Caco-2 (cell line): ENCODE measurements at regions not wholly inside any gene's neighbourhood (a gene's known extent, or its start where the extent isn't known, plus 50 kb on each side); places are given as distances from the start of the nearest gene placed in this dataset.

ENCODE experiments used
- BruUV-seq: library from RNA; stranded (reverse); fragments of 400-500 nt; replicated peaks from 2 replicates; lab custom pipeline; 2021; lab: Mats Ljungman, UMichigan
- CTCF ChIA-PET: fragments of 300-600 bp; sonication (Branson Sonifier 250); formaldehyde crosslinking; loops from one replicate; lab custom pipeline; 2022; ENCODE audit warnings: antibody characterized with exemption; lab: Charles Lee
- POLR2A ChIA-PET: fragments of 300-600 bp; sonication (Branson Sonifier 250); formaldehyde crosslinking; loops from one replicate; lab custom pipeline; 2022; ENCODE audit warnings: antibody characterized with exemption; lab: Charles Lee
- DNase-seq, 2 experiments: peaks; one replicate each; pipeline versions ENCODE4 v3.0.0 to v3.0.0-alpha.2; 2020 to 2022
- H3K27me3 ChIP-seq: replicated peaks from 2 replicates; pipeline ENCODE4 v1.6.0; 2011; ENCODE audit warnings: low read length; ENCODE audit not compliant: control insufficient read depth, insufficient read depth
- H3K36me3 ChIP-seq: 2 replicates; pipeline ENCODE4 v1.5.1; 2011; ENCODE audit warnings: low read length; ENCODE audit not compliant: control insufficient read depth, insufficient read depth
- H3K4me1 ChIP-seq: fragments of 250-450 bp; sonication (Bioruptor Pico); 2 replicates; pipeline ENCODE4 v1.5.1; 2020; ENCODE audit warnings: mild to moderate bottlenecking
- H3K4me3 ChIP-seq: 2 replicates; pipeline ENCODE4 v1.5.1; 2011; ENCODE audit warnings: low read depth, mild to moderate bottlenecking, control low read depth, low read length
- H3K9me3 ChIP-seq: fragments of 250-450 bp; sonication (Bioruptor Pico); 2 replicates; pipeline ENCODE4 v1.5.1; 2020; ENCODE audit warnings: mild to moderate bottlenecking, moderate library complexity
- H3K27ac Mint-ChIP-seq: one replicate; pipeline ENCODE4 v1.8.0; 2022; ENCODE audit warnings: mixed read lengths; ENCODE audit not compliant: unreplicated experiment
- H3K27me3 Mint-ChIP-seq: one replicate; pipeline ENCODE4 v1.8.0; 2022; ENCODE audit warnings: mixed read lengths; ENCODE audit not compliant: insufficient read depth, unreplicated experiment
- H3K36me3 Mint-ChIP-seq: one replicate; pipeline ENCODE4 v1.8.0; 2022; ENCODE audit warnings: mild to moderate bottlenecking, mixed read lengths; ENCODE audit not compliant: insufficient read depth, unreplicated experiment
- H3K4me1 Mint-ChIP-seq: one replicate; pipeline ENCODE4 v1.8.0; 2022; ENCODE audit warnings: low read depth, mixed read lengths; ENCODE audit not compliant: unreplicated experiment
- H3K4me3 Mint-ChIP-seq: one replicate; pipeline ENCODE4 v1.8.0; 2022; ENCODE audit warnings: mild to moderate bottlenecking, moderate library complexity, mixed read lengths; ENCODE audit not compliant: unreplicated experiment
- H3K9me3 Mint-ChIP-seq: one replicate; pipeline ENCODE4 v1.8.0; 2022; ENCODE audit warnings: mixed read lengths; ENCODE audit not compliant: unreplicated experiment
- CTCF ChIP-seq, 2 experiments: fragments of 200-600 bp in 1 of 2; IDR thresholded peaks; 1 replicate in 1 of 2; 2 replicates in 1 of 2; pipeline versions ENCODE4 v1.5.1 to v1.8.0; 2011 to 2022; ENCODE audit warnings: antibody characterized with exemption in 1 of 2, control low read depth in 1 of 2, inconsistent platforms in 1 of 2, low read depth in 1 of 2, low read length in 1 of 2, mild to moderate bottlenecking in 1 of 2, moderate library complexity in 1 of 2; ENCODE audit not compliant: insufficient read depth in 1 of 2, severe bottlenecking in 1 of 2, unreplicated experiment in 1 of 2
- intact Hi-C: fragments of 100-400 bp; cut with micrococcal nuclease; formaldehyde crosslinking; loops from one replicate; pipeline ENCODE4 v1.10.0; 2022; ENCODE audit not compliant: unreplicated experiment

DNA sequence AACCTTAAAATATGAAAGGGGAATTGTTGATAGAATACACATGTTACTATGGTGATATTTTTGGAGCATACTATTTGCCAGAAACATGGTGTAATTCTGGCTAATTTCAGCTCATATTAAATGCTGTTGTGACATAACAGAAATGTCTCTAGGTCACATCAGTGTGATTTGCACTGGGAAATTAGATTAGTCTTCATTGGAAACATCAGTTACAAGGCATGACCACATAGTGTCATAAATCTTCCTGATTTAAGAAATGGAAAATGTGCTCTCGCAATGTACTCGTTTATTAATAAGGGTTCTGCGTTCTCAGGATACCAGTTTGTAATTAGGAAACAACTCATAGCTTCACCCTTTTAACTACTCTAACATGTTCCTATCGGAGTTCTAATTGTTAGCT lies 72.9 kb upstream of the GYPA start:
- DNase-seq, result no peak
- H3K4me1 ChIP-seq, result no peaks in the 10 kb centered on the region
- CTCF ChIA-PET, result no interaction called here
- intact Hi-C loops, result no loop called here
- Mint-ChIP-seq H3K9me3 (no peaks in the 10 kb centered on the region), H3K36me3 (no peaks in the 10 kb centered on the region), H3K4me1 (no peaks in the 10 kb centered on the region), H3K4me3 (no peak overlapping the region), H3K27me3 (no peaks in the 10 kb centered on the region), H3K27ac (no peak overlapping the region)
- no peaks in the 10 kb centered on the region for H3K27me3 ChIP-seq
- no peaks in the 10 kb centered on the region for H3K9me3 ChIP-seq
- no peak for TF ChIP-seq CTCF (IDR thresholded peaks at IDR 0.05; ENCODE audit: insufficient read depth in 1 of 2, low read depth in 1 of 2, low read length in 1 of 2, severe bottlenecking in 1 of 2, unreplicated experiment in 1 of 2)
- H3K36me3 ChIP-seq, result no peaks in the 10 kb centered on the region
- no peak overlapping the region for H3K4me3 ChIP-seq
- POLR2A ChIA-PET, result no interaction called here
- BruUV-seq, result no TSS peak

DNA sequence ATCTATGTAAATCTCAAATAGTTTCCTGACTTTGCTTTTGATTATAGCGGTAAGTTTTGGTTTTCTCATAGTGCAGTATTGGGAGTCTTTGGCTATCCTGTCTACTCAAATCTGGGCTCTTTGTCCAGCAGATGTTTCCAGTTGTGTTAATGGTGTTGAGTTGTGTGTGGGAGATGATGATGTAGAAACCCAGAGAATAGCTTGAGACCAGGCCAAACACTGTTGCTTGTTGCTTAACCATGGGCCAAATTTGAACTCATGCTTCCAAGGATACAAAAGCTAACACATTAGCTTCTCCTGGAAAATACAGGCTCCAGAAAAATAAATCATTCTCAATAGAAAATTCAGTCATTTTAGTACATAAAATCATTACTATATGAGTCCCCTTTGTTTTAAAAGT lies 82.6 kb upstream of the GYPA start:
- H3K9me3 Mint-ChIP-seq, result no peaks in the 10 kb centered on the region
- H3K4me3 ChIP-seq, result no peak overlapping the region
- H3K27me3 ChIP-seq, result no peaks in the 10 kb centered on the region
- H3K4me1 ChIP-seq, result no peaks in the 10 kb centered on the region
- no peak for TF ChIP-seq CTCF (IDR thresholded peaks at IDR 0.05; ENCODE audit: insufficient read depth in 1 of 2, low read depth in 1 of 2, low read length in 1 of 2, severe bottlenecking in 1 of 2, unreplicated experiment in 1 of 2)
- CTCF ChIA-PET, result no interaction called here
- POLR2A ChIA-PET, result no interaction called here
- no peaks in the 10 kb centered on the region for H3K27me3 Mint-ChIP-seq
- no peaks in the 10 kb centered on the region for H3K4me1 Mint-ChIP-seq
- no TSS peak for BruUV-seq
- no peaks in the 10 kb centered on the region for H3K36me3 Mint-ChIP-seq
- H3K36me3 ChIP-seq, result no peaks in the 10 kb centered on the region
- H3K4me3 Mint-ChIP-seq, result no peak overlapping the region
- intact Hi-C loops, result no loop called here
- no peak for DNase-seq
- H3K9me3 ChIP-seq, result no peaks in the 10 kb centered on the region
- H3K27ac Mint-ChIP-seq, result no peak overlapping the region

DNA sequence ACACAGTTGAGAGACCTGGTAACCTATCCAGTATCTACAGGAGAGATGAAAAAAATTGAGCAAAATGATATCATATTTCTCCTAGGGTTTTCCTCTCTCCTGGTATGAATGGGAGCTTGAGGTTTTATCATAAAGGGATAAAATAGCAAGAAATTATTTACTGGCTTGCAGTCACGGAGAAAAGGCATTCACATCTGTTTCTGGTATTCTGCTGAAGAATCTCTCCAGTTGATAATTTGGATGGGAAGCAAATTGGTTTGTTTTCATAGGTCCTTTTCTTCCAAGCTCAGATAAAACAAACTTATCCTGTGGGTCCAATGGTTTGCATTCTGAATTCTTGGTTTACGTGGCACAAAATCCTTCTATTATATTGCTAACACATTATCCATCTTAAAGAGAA lies 83.1 kb upstream of the GYPA start:
- H3K4me1 Mint-ChIP-seq, result no peaks in the 10 kb centered on the region
- H3K27ac Mint-ChIP-seq, result no peak overlapping the region

More for the DNA sequence above, 83.1 kb upstream of the GYPA start:
- Histone ChIP-seq H3K9me3 (no peaks in the 10 kb centered on the region), H3K27me3 (no peaks in the 10 kb centered on the region), H3K4me1 (no peaks in the 10 kb centered on the region), H3K36me3 (no peaks in the 10 kb centered on the region), H3K4me3 (no peak overlapping the region)
- POLR2A ChIA-PET, result no interaction called here
- BruUV-seq, result no TSS peak
- CTCF ChIA-PET, result no interaction called here
- no peak for DNase-seq
- no peaks in the 10 kb centered on the region for H3K9me3 Mint-ChIP-seq
- no peak overlapping the region for H3K4me3 Mint-ChIP-seq
- TF ChIP-seq CTCF (IDR thresholded peaks at IDR 0.05; ENCODE audit: insufficient read depth in 1 of 2, low read depth in 1 of 2, low read length in 1 of 2, severe bottlenecking in 1 of 2, unreplicated experiment in 1 of 2), result no peak
- intact Hi-C loops, result no loop called here
- H3K36me3 Mint-ChIP-seq, result no peaks in the 10 kb centered on the region
- no peaks in the 10 kb centered on the region for H3K27me3 Mint-ChIP-seq
